ENCODE measurements at regions not wholly inside any gene's neighbourhood (a gene's known extent, or its start where the extent isn't known, plus 50 kb on each side); places are given as distances from the start of the nearest gene placed in this dataset.

DNA sequence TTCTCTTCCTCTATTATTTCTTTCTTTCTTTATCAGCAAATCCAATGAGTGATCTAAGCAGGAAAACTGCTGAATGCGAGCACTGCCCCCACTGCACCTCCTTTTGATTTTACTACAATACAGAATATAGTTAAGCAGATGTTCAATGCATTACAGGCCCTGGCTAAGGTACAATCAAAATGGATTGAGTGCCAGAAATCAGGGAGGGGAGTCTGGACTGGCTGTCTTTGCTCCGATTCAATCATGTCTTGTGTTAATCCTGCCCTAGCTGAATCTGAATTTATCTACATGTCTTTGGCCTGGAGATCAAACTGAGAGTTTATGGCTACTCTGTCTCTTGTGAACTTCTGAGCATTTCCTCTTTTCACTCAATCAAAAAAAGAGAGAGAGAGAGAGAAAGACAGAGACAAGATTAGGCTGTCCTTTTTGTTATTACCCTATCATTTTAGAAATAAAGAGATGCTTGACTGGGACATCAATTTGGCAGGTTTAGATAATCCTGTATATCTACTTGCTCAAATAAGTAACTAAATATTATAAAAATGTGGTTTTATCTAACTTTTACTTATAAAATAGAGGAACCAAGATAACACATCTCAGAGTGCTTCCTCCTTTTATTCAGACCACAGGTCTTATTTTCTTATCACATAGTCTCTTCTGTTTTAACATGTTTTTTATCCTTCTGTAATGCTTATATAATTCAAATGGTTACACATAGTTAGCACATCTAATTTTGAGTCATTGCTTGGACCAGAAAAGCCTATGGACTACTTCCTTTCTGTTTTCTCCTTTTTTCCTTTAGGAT lies 656.2 kb downstream of the KCNJ2 start:
- WGBS, 2 experiments (ENCODE audit: extremely low coverage in 1 of 2, insufficient coverage in 1 of 2, insufficient read length in 1 of 2, insufficient replicate concordance in 2 of 2, low coverage in 1 of 2, low lambda C conversion rate in 2 of 2, missing lambda C conversion rate in 1 of 2): 94% methylated on average over 2 of the region's 2 CpGs; no CpG with 5 or more reads in 1 of the 2 experiments
- DNase-seq (ENCODE audit: low read depth in 1 of 2, low spot score in 2 of 2): no peak
- H3K79me1 ChIP-seq (ENCODE audit: low read depth, low read length): no peaks in the 10 kb centered on the region
- TF ChIP-seq POLR2AphosphoS5 (IDR thresholded peaks at IDR 0.05; ENCODE audit: low read depth, low read length) (no peak), HDAC6 (IDR thresholded peaks at IDR 0.05; ENCODE audit: low read depth, low read length) (no peak), CHD1 (IDR thresholded peaks at IDR 0.05; ENCODE audit: low read depth, low read length) (no peak), POLR2A (IDR thresholded peaks at IDR 0.05; ENCODE audit: control extremely low read depth in 1 of 2, low read depth in 2 of 2, low read length in 2 of 2) (no peak), TAF7 (optimal IDR thresholded peaks at IDR 0.05; ENCODE audit: borderline replicate concordance, low read depth, low read length) (no peak), EP300 (IDR thresholded peaks at IDR 0.05; ENCODE audit: borderline replicate concordance in 1 of 2, low read depth in 2 of 2, low read length in 2 of 2) (no peak), NANOG (IDR thresholded peaks at IDR 0.05; ENCODE audit: insufficient read depth, low read depth, low read length, poor library complexity, severe bottlenecking) (no peak), RXRA (IDR thresholded peaks at IDR 0.05; ENCODE audit: insufficient read depth, low read depth, low read length) (no peak), EGR1 (IDR thresholded peaks at IDR 0.05; ENCODE audit: borderline replicate concordance, low read depth, low read length) (no peak), KDM1A (IDR thresholded peaks at IDR 0.05; ENCODE audit: borderline replicate concordance, low read length) (no peak), SIN3A (conservative IDR thresholded peaks at IDR 0.05 in 1 of 2, IDR thresholded peaks at IDR 0.05 in 1 of 2; ENCODE audit: low read depth in 1 of 2, low read length in 2 of 2) (no peak)
- TF ChIP-seq, protein P1, sequence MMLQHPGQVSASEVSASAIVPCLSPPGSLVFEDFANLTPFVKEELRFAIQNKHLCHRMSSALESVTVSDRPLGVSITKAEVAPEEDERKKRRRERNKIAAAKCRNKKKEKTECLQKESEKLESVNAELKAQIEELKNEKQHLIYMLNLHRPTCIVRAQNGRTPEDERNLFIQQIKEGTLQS (IDR thresholded peaks at IDR 0.05; ENCODE audit: insufficient read depth, low read depth, low read length): no peak

More for the DNA sequence above, 656.2 kb downstream of the KCNJ2 start:
- ChIA-PET CTCF (ENCODE audit: partially characterized antibody) (no interaction called here), POLR2A (ENCODE audit: partially characterized antibody) (no interaction called here)
- Histone ChIP-seq H2AFZ (ENCODE audit: low read length) (peak overlapping the region; percentile 63; the same call in 1 of the 2 replicates), H3K14ac (ENCODE audit: insufficient read length) (no peak overlapping the region), H3K36me3 (ENCODE audit: control insufficient read depth in 2 of 4, insufficient read depth in 4 of 4, low read length in 3 of 4) (no peaks in the 10 kb centered on the region), H2BK12ac (ENCODE audit: low read depth, low read length) (no peak overlapping the region), H3K79me2 (ENCODE audit: control insufficient read depth in 1 of 2, insufficient read depth in 2 of 2, low read length in 2 of 2) (no peaks in the 10 kb centered on the region), H2BK20ac (ENCODE audit: low read length) (no peak overlapping the region), H4K8ac (ENCODE audit: extremely low read depth, insufficient read depth, low read length) (no peak overlapping the region), H3K9ac (replicated peaks in 1 of 4; ENCODE audit: extremely low read depth in 1 of 4, low read depth in 3 of 4, low read length in 3 of 4) (no peak overlapping the region), H3K23me2 (ENCODE audit: low read depth, low read length) (no peaks in the 10 kb centered on the region), H3K18ac (ENCODE audit: extremely low read depth, low read length) (no peak overlapping the region), H3K4me2 (ENCODE audit: insufficient read depth in 1 of 2, low read depth in 2 of 2, low read length in 2 of 2) (no peak overlapping the region), H4K20me1 (replicated peaks in 1 of 2; ENCODE audit: control insufficient read depth in 1 of 2, insufficient read depth in 2 of 2, low read length in 2 of 2) (no peaks in the 10 kb centered on the region), H3K9me3 (ENCODE audit: insufficient read depth in 2 of 2, low read depth in 1 of 2, low read length in 1 of 2) (no peaks in the 10 kb centered on the region), H3K4ac (replicated peaks; ENCODE audit: insufficient read length, low read depth, low read length) (no peak overlapping the region), H4K91ac (replicated peaks; ENCODE audit: insufficient read length, low read length) (no peak overlapping the region), H2AK5ac (ENCODE audit: low read depth, low read length) (no peak overlapping the region), H3K27ac (ENCODE audit: low read depth, low read length) (no peak overlapping the region), H3K23ac (ENCODE audit: insufficient read length) (no peak overlapping the region), H3K4me1 (replicated peaks in 1 of 4; ENCODE audit: control insufficient read depth in 3 of 4, insufficient read depth in 4 of 4, low read length in 3 of 4) (no peaks in the 10 kb centered on the region), H3K56ac (replicated peaks; ENCODE audit: insufficient read length, low read depth, low read length) (no peak overlapping the region), H2BK120ac (replicated peaks; ENCODE audit: low read depth, low read length) (no peak overlapping the region), H4K5ac (ENCODE audit: insufficient read length, low read depth, low read length) (no peak overlapping the region), H2BK5ac (ENCODE audit: low read depth, low read length) (no peak overlapping the region), H3K27me3 (replicated peaks in 1 of 4; ENCODE audit: control insufficient read depth in 3 of 4, extremely low read depth in 1 of 4, insufficient read depth in 3 of 4, low read length in 3 of 4) (no peaks in the 10 kb centered on the region), H3K4me3 (ENCODE audit: extremely low read depth in 1 of 4, insufficient read depth in 2 of 4, low read depth in 3 of 4, low read length in 4 of 4) (no peak overlapping the region), H2BK15ac (ENCODE audit: low read length) (no peak overlapping the region)
- no peak for FAIRE-seq
